ENCODE measurements at regions not wholly inside any gene's neighbourhood (a gene's known extent, or its start where the extent isn't known, plus 50 kb on each side); places are given as distances from the start of the nearest gene placed in this dataset.

DNA sequence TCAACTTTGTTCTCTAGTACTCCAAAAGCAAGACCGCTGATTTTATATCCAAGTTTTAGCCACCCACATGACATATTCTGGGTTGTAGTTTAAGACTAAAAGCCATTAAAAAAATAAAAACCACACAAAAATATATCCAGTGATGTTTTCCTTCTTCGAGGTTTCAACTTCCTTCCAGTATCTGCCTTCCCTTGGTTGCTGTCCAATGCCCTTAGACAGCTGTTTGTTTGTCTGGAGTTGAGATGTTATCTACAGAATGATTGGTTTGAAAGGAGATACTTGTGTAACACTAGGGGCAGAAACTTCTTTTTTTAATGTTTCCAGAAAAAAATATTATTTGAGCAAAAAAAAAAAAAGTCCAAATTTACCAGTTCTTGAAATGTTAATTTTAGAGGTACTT, 591.5 kb upstream of the PCDH9 start:
- no peak overlapping the region for H3K4me3 ChIP-seq (ENCODE audit: low read length)
- no peak for DNase-seq (ENCODE audit: low read depth)
- TF ChIP-seq, protein P1, sequence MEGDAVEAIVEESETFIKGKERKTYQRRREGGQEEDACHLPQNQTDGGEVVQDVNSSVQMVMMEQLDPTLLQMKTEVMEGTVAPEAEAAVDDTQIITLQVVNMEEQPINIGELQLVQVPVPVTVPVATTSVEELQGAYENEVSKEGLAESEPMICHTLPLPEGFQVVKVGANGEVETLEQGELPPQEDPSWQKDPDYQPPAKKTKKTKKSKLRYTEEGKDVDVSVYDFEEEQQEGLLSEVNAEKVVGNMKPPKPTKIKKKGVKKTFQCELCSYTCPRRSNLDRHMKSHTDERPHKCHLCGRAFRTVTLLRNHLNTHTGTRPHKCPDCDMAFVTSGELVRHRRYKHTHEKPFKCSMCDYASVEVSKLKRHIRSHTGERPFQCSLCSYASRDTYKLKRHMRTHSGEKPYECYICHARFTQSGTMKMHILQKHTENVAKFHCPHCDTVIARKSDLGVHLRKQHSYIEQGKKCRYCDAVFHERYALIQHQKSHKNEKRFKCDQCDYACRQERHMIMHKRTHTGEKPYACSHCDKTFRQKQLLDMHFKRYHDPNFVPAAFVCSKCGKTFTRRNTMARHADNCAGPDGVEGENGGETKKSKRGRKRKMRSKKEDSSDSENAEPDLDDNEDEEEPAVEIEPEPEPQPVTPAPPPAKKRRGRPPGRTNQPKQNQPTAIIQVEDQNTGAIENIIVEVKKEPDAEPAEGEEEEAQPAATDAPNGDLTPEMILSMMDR (IDR thresholded peaks at IDR 0.05; ENCODE audit: insufficient read depth, low read depth, low read length, missing control alignments): no peak

DNA sequence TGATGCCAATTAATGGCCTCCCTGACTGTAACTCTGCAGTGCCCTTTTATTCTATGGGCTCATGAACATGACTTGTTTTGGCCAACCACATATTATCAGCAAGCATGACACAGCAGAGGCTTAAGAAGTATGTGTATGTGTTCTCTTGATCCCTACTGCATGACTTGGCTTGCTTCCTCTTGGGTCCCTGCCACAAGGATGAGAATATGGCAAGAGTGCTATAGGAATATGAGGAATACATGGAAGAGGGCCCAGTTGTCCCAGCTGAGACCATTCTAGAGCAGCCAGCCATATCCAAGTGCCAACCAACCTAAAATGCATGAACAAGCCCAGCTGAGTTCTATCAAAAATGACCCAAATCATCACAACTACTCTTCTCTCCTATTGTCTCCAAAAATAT, 576.7 kb upstream of the PCDH9 start:
- H3K4me3 ChIP-seq (ENCODE audit: low read length): no peak overlapping the region
- DNase-seq (ENCODE audit: low read depth): peak; percentile 40
- TF ChIP-seq, protein P1 (IDR thresholded peaks at IDR 0.05; ENCODE audit: insufficient read depth, low read depth, low read length, missing control alignments): no peak

DNA sequence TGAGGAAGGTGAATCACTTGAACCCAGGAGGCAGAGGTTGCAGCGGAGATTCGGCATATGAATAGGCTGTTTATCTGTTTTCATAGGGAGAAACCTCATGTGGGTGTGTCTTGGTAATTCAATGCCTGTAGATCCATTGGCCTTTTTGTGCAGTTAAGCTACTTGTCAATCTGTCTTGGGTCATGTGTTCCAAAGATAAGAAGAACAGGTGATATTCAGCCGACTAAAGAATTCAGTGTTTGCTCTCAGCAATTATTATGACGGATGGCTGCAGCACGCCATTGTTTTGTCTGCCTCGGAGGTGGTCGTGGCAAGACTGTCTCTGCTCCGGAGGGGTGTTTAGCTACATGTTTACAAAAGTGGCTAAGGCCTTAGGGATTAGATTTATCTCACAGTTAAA, 573.0 kb upstream of the PCDH9 start:
- TF ChIP-seq, protein P1 (IDR thresholded peaks at IDR 0.05; ENCODE audit: insufficient read depth, low read depth, low read length, missing control alignments): no peak
- H3K4me3 ChIP-seq (ENCODE audit: low read length): no peak overlapping the region
- DNase-seq (ENCODE audit: low read depth): no peak

DNA sequence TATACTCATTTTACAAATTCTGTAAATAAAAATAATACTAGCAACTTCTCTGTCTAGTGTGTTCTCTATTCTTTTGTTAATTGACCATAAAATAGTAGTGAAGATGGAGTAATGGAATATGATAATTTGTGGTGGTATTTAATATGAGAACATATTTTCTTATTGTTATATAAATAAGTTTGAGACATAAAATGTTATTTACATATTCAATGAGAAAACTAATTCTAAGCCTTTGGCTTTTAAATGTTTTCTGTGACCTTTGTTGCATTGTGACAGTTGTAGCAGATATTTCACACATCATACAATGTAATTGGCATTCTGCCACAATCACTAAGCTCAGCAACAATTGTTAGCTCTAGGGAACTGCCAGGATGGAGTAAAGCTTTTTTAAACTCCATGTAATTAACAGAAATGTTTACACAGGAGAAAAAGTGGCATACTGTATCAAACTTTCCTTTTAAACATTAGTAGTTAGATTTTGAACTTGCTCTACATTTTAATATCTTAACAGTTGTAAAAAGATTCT, 562.1 kb upstream of the PCDH9 start:
- TF ChIP-seq, protein P1 (IDR thresholded peaks at IDR 0.05; ENCODE audit: insufficient read depth, low read depth, low read length, missing control alignments): no peak
- peak; percentile 11 for DNase-seq (ENCODE audit: low read depth)
- H3K4me3 ChIP-seq (ENCODE audit: low read length): no peak overlapping the region

DNA sequence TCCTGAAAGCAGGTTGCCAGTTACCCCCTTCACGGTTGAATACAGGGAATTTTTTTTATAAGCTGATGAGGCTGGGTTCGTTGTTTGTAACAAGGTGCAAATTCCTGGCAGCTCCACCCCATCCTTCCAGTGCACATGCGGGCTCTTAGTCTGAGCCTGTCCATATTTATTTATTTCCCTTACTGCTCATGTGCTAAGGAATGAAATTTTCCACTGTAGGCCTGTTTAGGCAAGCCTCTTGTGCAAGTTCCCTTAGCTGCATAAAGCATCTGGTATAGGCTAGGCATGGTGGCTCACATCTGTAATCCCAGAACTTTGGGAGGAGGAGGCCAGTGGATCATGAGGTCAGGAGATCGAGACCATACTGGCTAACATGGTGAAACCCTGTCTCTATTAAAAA, 560.9 kb upstream of the PCDH9 start:
- TF ChIP-seq, protein P1 (IDR thresholded peaks at IDR 0.05; ENCODE audit: insufficient read depth, low read depth, low read length, missing control alignments): no peak
- H3K4me3 ChIP-seq (ENCODE audit: low read length): no peak overlapping the region
- DNase-seq (ENCODE audit: low read depth): peak; percentile 83

DNA sequence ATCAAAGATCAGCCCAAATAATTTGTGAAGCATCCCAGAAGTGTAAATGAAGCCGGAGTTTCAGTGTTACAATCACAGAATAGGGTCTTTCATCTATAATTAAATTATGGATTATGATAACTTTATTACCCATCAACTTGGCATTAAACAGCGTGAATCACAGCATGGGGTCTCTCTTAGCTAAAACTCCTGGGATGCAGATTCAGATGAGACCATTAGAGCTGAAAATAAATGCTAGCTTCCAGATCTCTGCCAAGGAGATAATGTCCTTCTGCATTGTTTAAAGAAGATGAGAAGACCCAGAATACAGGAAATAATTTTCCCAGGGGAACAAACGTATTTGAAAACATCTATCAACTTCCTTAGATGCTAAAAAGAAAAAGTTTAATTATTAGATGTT, 546.0 kb upstream of the PCDH9 start:
- H3K4me3 ChIP-seq (ENCODE audit: low read length): no peak overlapping the region
- TF ChIP-seq, protein P1 (IDR thresholded peaks at IDR 0.05; ENCODE audit: insufficient read depth, low read depth, low read length, missing control alignments): no peak
- DNase-seq (ENCODE audit: low read depth): no peak

DNA sequence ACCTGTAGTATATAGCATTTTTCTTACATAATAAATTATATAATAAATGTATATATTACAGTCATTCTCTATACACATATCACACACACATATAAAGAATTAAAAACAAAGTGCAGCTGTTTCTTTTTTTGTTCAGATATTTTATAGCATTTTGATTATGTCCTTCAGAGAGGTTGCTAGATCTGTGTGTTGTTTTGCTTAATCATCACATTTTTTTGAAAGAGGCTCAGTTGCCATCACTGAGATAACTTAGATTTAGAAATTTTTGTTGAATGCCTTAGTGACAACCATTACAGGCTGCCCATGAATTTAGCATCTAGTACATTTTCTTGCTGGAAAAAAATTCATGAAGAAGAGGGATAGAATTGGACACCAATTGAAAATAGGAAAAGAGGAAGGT, 545.2 kb upstream of the PCDH9 start:
- H3K4me3 ChIP-seq (ENCODE audit: low read length): no peak overlapping the region
- TF ChIP-seq, protein P1 (IDR thresholded peaks at IDR 0.05; ENCODE audit: insufficient read depth, low read depth, low read length, missing control alignments): no peak
- no peak for DNase-seq (ENCODE audit: low read depth)

All from epithelial cell of esophagus (primary cell).